MM.1S (cell line): ENCODE measurements at regions not wholly inside any gene's neighbourhood (a gene's known extent, or its start where the extent isn't known, plus 50 kb on each side); places are given as distances from the start of the nearest gene placed in this dataset.

ENCODE experiments used
- DNase-seq: peaks from one replicate; pipeline ENCODE4 v3.0.0-alpha.2; 2015
- H2AFZ ChIP-seq: fragments of 300-600 bp; sonication (generic); 2 replicates; pipeline ENCODE4 v1.6.0; 2016; ENCODE audit warnings: antibody characterized with exemption, low read length
- H3F3A ChIP-seq: fragments of 300-600 bp; sonication (generic); 2 replicates; pipeline ENCODE4 v1.6.1; 2016; ENCODE audit warnings: mild to moderate bottlenecking, antibody characterized with exemption, low read length, moderate library complexity, mixed read lengths; ENCODE audit not compliant: insufficient read depth
- H3K27ac ChIP-seq: fragments of 300-600 bp; sonication (generic); 2 replicates; pipeline ENCODE4 v1.5.1; 2016; ENCODE audit warnings: mild to moderate bottlenecking, low read length
- H3K27me3 ChIP-seq: fragments of 300-600 bp; sonication (generic); replicated peaks from 2 replicates; pipeline ENCODE4 v1.6.0; 2016; ENCODE audit warnings: low read length; ENCODE audit not compliant: insufficient read depth
- H3K36me3 ChIP-seq: fragments of 300-600 bp; sonication (generic); replicated peaks from 2 replicates; pipeline ENCODE4 v1.6.1; 2016; ENCODE audit warnings: mild to moderate bottlenecking, low read length, mixed read lengths; ENCODE audit not compliant: insufficient read depth
- H3K4me1 ChIP-seq: fragments of 300-600 bp; sonication (generic); 2 replicates; pipeline ENCODE4 v1.6.1; 2016; ENCODE audit warnings: low read length, mixed read lengths
- H3K4me2 ChIP-seq: fragments of 300-600 bp; sonication (generic); 2 replicates; pipeline ENCODE4 v1.6.0; 2016; ENCODE audit warnings: low read depth, low read length
- H3K4me3 ChIP-seq: fragments of 300-600 bp; sonication (generic); 2 replicates; pipeline ENCODE4 v1.5.1; 2016; ENCODE audit warnings: low read length, mixed read lengths
- H3K79me2 ChIP-seq: fragments of 300-600 bp; sonication (generic); 2 replicates; pipeline ENCODE4 v1.6.1; 2016; ENCODE audit warnings: mixed run types, low read length, mixed read lengths
- H3K9ac ChIP-seq: fragments of 300-600 bp; sonication (generic); 2 replicates; pipeline ENCODE4 v1.6.1; 2016; ENCODE audit warnings: low read length, mixed read lengths
- H3K9me2 ChIP-seq: fragments of 300-600 bp; sonication (generic); replicated peaks from 2 replicates; pipeline ENCODE4 v1.6.1; 2016; ENCODE audit warnings: mild to moderate bottlenecking, low read length, mixed read lengths; ENCODE audit not compliant: insufficient read depth
- H3K9me3 ChIP-seq: fragments of 300-600 bp; sonication (generic); replicated peaks from 2 replicates; pipeline ENCODE4 v1.6.1; 2016; ENCODE audit warnings: mild to moderate bottlenecking, low read length, mixed read lengths; ENCODE audit not compliant: insufficient read depth
- H4K20me1 ChIP-seq: fragments of 300-600 bp; sonication (generic); 2 replicates; pipeline ENCODE4 v1.6.1; 2016; ENCODE audit warnings: mild to moderate bottlenecking, low read length, moderate library complexity, mixed read lengths; ENCODE audit not compliant: insufficient read depth
- EZH2 ChIP-seq: fragments of 300-600 bp; sonication (generic); optimal IDR thresholded peaks from 2 replicates; pipeline ENCODE3; 2017; ENCODE audit warnings: low read depth, mild to moderate bottlenecking, antibody characterized with exemption, low read length, mixed read lengths
- EZH2phosphoT487 ChIP-seq: fragments of 300-600 bp; sonication (generic); IDR thresholded peaks from 2 replicates; pipeline ENCODE4 v1.6.1; 2018; ENCODE audit warnings: antibody characterized with exemption, low read length
- TF ChIP-seq, protein P1 (sequence below): fragments of 300-600 bp; sonication (generic); IDR thresholded peaks from 2 replicates; pipeline ENCODE4 v1.5.1; 2016; ENCODE audit warnings: antibody characterized with exemption, low read length, mixed read lengths

GRCh38 chr4:38464328-38464727, 199.7 kb upstream of the KLF3 start:
- no peak for TF ChIP-seq EZH2phosphoT487
- TF ChIP-seq, protein P1, sequence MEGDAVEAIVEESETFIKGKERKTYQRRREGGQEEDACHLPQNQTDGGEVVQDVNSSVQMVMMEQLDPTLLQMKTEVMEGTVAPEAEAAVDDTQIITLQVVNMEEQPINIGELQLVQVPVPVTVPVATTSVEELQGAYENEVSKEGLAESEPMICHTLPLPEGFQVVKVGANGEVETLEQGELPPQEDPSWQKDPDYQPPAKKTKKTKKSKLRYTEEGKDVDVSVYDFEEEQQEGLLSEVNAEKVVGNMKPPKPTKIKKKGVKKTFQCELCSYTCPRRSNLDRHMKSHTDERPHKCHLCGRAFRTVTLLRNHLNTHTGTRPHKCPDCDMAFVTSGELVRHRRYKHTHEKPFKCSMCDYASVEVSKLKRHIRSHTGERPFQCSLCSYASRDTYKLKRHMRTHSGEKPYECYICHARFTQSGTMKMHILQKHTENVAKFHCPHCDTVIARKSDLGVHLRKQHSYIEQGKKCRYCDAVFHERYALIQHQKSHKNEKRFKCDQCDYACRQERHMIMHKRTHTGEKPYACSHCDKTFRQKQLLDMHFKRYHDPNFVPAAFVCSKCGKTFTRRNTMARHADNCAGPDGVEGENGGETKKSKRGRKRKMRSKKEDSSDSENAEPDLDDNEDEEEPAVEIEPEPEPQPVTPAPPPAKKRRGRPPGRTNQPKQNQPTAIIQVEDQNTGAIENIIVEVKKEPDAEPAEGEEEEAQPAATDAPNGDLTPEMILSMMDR, result no peak
- TF ChIP-seq EZH2, result no peak
- H3K4me3 ChIP-seq, result no peak overlapping the region
- H3K27me3 ChIP-seq, result no peaks in the 10 kb centered on the region
- H2AFZ ChIP-seq, result no peak overlapping the region
- no peaks in the 10 kb centered on the region for H3K9me2 ChIP-seq
- H3K4me2 ChIP-seq, result no peak overlapping the region
- no peaks in the 10 kb centered on the region for H3K9me3 ChIP-seq
- no peaks in the 10 kb centered on the region for H3K79me2 ChIP-seq
- H3K36me3 ChIP-seq, result no peaks in the 10 kb centered on the region
- no peaks in the 10 kb centered on the region for H4K20me1 ChIP-seq
- no peak for DNase-seq
- H3F3A ChIP-seq, result no peaks in the 10 kb centered on the region
- no peak overlapping the region for H3K27ac ChIP-seq
- no peak overlapping the region for H3K9ac ChIP-seq
- no peaks in the 10 kb centered on the region for H3K4me1 ChIP-seq

DNA sequence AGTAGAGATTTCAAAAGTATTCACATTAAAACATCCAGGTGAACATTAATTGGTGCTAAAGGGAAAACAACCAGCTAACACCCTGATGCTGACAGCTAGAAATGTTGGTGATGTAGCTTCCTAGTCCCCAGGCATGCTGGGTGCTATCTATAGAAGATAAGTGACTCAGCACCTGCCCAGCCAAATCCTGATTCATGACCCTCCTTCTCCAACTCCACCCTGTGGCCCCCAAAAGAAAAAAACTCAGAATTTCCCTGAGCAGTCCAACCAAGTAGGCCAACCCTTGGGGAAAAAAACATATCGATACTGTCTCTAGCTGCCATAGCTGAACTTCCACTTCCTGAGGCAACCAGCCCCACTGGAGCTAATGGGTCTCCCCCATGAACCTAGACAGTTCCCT, 197.6 kb upstream of the KLF3 start:
- no peak overlapping the region for H3K27ac ChIP-seq
- no peak overlapping the region for H3K4me2 ChIP-seq
- TF ChIP-seq EZH2phosphoT487, result no peak
- TF ChIP-seq EZH2, result no peak
- TF ChIP-seq, protein P1, result no peak
- no peaks in the 10 kb centered on the region for H3F3A ChIP-seq
- H3K9me3 ChIP-seq, result no peaks in the 10 kb centered on the region
- no peaks in the 10 kb centered on the region for H3K79me2 ChIP-seq
- H3K9me2 ChIP-seq, result no peaks in the 10 kb centered on the region
- no peak for DNase-seq
- no peaks in the 10 kb centered on the region for H3K36me3 ChIP-seq
- H3K27me3 ChIP-seq, result no peaks in the 10 kb centered on the region
- no peak overlapping the region for H3K4me3 ChIP-seq
- no peak overlapping the region for H3K9ac ChIP-seq
- H3K4me1 ChIP-seq, result no peaks in the 10 kb centered on the region
- no peaks in the 10 kb centered on the region for H4K20me1 ChIP-seq
- H2AFZ ChIP-seq, result no peak overlapping the region

GRCh38 chr4:38467296-38467695, 196.7 kb upstream of the KLF3 start:
- Histone ChIP-seq H3K9me2 (no peaks in the 10 kb centered on the region), H3K9me3 (no peaks in the 10 kb centered on the region), H3K4me3 (no peak overlapping the region), H3K79me2 (no peaks in the 10 kb centered on the region), H4K20me1 (no peaks in the 10 kb centered on the region), H3F3A (no peaks in the 10 kb centered on the region), H3K36me3 (no peaks in the 10 kb centered on the region), H3K4me2 (no peak overlapping the region), H2AFZ (no peak overlapping the region), H3K27ac (no peak overlapping the region), H3K27me3 (no peaks in the 10 kb centered on the region), H3K9ac (no peak overlapping the region), H3K4me1 (no peaks in the 10 kb centered on the region)
- DNase-seq, result no peak
- TF ChIP-seq, protein P1, result no peak
- no peak for TF ChIP-seq EZH2
- TF ChIP-seq EZH2phosphoT487, result no peak
